Kidney glomerular epithelial cell (primary cell): ENCODE measurements at regions not wholly inside any gene's neighbourhood (a gene's known extent, or its start where the extent isn't known, plus 50 kb on each side); places are given as distances from the start of the nearest gene placed in this dataset.
"Not testable (repeated sequence)": the region's sequence is repeated elsewhere in the genome, so short reads cannot be mapped to it uniquely, and the experiment has no call there.

Source experiments
- DNase-seq: peaks from one replicate; lab custom pipeline; 2025; lab: John Stamatoyannopoulos, UW

DNA sequence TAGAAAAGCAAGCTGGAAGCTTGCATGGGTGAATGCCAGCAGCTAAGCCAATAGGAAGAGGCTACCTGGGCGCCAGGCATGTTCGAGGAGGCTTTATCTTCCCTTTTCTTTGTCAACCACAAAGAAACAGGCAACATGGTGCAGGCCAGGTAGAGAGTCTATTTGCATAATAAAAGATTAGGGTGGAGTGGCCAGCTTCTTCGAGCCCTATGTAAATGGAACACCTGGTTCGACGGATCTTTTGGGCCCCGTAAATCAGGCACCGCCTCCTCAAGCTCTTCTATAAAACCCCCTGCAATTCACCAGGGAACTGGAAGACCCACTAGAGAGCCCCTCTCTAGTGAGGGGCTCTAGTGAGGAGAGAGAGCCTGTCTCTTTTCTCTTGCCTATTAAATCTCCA lies 1106.2 kb upstream of the CELF2 start:
- DNase-seq = no peak

DNA sequence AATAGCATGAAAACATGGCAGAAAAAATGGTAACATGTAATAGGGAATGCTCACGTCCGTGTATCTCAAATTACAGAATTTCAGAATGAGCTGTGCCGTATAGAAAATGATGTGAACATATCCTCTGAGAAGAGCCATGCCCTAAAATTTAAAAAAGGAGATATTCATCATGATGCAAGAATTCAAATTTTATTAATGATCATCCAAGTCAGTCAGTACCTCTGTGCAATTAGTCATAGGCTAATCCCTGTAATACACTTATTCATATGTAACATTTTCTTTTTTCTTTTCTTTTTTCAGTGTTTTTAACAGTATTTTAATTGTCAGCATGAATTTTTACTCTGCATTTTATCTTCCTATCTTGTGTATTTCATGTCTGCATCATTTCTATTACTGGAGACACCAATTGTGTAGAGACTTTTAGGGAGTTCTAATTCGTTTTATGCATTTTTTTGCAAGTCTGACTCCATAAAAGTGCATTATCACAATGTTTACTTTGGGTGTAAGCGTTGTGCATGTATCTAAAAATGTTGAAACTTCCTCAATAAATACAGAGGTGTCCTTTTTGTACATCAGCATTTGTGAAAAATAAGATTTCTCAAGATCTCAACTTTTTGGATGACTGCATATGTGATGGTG lies 1103.7 kb upstream of the CELF2 start:
- DNase-seq = no peak

DNA sequence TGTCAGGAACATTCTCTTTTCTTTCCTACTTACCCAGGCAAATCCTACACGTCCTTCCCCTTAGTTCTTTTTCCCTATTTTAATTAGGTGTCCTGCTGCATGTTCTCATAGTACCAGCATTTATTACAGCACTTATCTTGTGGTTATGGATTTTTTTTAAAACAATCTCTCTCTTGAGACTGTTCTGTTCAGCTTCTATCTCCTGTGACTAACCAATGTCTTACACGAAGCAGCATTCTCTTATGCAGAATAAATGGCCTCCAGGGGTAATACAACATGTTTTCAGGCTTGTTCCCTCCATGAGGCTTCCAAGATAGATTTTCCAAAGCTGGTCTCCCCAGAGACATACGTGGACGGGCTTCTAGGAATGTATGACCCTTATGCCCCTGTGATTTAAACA lies 1096.1 kb upstream of the CELF2 start:
- DNase-seq = no peak

DNA sequence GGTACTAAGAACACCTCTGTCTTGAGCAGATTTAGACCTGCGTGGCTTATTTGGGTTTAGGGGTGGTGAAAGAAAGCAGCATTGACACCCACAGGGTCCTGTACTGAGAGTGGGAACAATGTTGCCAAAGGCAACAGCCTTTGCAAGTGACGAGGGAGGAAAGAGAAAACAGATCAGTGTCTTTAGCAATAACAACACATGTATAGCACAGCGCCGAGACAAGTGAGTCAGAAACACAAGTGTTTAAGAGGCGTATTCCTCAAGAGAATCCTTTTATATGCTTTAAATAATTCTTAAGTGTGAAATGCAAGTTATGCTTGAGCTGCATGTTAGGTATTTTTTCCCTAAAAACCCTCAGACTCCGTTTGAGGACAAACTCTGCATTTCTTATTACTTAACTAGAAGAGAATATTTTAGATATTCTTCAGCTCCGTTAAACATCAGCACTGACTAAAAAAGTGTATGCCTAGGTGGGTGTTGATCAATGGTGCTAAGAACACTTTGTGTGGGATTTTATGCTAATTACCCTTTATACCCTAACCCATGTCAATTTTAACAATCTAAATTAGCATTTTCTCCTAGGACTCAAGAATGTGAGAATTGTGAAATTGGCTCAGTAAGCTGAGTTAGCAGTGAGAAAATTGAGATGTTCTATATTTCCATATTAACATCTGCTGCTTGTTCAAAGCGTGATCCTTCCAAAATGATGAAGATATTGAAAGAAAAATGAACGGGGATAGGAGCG lies 1095.4 kb upstream of the CELF2 start:
- DNase-seq = no peak

DNA sequence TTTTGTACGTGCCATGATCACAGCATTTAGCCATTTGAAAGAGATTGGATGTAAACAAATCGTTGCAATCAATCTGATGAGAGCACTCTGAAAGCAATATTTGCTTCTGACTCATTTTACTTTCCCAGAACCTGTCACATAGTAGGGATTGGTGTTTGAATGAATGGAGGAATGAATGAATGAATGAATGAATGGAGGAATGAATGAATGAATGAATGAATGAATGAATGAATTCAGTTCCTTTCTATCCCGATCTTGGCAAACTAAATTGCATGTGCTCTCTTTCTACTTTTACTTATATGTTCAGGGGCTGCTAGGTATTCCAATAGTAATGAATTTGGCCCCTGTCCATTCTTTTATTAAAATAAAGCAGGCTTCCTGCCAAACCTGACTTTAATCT lies 1091.7 kb upstream of the CELF2 start:
- no peak for DNase-seq

DNA sequence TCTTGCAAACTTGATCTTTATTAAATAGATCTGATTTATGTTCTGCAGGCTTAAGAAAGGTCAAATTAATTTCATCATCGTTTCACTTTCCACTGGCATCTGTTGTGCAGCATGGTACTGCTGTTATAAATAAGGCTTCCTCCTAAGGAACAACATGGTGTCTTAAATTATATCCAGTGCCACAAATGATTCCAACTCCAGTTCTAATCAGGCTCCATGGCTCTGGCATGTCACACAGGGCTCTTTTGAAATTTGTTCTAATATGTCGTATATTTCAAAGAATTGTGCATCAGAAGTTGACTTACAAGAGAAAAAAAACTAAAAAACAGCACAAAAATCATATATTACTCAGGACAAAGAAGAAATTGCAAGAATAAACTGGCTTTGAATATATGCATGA lies 1090.8 kb upstream of the CELF2 start:
- no peak for DNase-seq

DNA sequence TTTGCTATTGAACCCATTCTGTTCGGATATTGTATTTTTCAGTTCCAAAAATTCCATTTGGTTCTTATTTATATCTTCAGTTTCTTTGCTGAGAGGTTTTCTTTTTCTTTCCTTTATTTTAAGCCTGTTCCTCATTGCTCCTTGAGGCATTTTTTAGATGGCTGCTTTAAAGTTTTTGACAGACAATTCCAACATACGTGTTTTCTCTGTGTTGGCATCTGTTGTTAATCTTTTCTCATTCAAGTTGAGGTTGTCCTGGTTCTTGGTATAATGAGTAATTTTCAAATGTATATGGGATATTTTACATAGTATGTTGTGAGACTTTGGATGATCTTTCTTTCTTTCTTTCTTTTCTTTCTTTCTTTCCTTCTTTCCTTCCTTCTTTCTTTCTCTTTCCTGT lies 1078.0 kb upstream of the CELF2 start:
- no peak for DNase-seq

DNA sequence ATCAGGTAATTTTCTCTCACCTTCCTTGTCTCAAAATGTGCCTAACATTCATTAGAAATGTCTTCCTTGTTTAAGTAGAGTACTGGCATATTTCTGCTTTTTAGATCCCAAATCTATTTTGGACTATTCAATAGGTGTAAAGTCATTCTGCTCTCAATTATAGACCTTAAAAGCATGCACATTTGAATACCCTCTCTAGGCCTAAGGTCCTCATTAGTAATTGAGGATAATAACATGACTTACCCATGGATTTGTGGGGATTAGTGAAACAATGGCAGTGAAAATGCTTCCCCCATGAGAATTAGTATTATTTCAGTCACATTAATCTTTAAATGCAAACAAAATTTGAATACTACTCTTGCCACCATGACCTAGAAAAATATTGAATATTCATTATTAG lies 1073.0 kb upstream of the CELF2 start:
- DNase-seq = no peak

DNA sequence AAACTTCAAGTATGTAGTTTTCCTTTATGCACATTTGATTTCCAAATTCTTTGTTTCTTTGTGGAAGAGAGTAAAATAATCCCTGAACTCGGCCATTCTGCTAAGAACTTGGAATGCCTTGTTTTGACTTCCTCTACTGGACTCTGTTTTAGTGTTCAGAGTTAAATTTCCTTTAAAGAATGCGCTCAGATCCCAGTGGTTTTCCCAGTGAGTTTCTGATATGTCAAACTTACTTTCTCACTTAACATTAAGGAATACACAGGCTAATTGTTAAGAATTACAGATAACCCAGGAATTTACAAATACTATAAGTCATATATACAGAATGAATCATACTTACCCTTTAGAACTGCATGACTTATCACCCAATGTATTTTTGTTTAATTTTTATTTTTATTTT lies 1067.6 kb upstream of the CELF2 start:
- no peak for DNase-seq

DNA sequence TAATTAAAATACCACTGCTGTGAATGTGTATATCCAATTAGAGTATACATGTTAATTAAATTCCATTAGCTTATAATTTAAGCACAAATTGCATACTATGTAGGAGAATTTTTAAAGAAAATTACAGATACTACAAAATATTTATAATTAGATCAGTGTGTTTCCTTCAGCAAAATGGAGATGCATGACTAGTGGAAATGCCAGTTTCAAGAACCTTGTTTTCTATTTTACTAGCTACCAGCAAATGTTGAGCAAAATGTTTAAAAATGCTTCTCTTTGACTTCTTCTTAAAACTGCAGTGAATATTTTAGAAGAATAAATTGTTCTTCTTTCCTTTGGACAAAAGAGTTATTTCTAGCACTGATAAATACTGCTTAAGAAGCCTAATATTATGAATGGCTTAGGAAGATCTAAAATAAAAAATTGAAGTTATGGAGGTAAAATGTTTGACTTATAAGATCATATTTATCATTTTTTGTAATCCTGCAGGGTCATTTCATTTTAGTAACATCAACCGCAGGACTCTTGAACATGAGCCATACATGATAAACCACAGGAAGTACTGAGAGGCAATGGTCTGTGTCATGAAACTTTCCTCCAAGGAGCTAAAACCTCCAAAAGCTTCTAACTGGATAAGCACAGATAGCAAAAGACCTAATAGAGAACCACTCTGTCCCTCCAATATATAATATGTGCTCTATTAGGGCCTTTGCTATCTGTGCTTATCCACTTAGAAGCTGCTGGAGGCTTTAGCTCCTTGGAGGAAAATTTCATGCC lies 1066.0 kb upstream of the CELF2 start:
- DNase-seq = no peak

DNA sequence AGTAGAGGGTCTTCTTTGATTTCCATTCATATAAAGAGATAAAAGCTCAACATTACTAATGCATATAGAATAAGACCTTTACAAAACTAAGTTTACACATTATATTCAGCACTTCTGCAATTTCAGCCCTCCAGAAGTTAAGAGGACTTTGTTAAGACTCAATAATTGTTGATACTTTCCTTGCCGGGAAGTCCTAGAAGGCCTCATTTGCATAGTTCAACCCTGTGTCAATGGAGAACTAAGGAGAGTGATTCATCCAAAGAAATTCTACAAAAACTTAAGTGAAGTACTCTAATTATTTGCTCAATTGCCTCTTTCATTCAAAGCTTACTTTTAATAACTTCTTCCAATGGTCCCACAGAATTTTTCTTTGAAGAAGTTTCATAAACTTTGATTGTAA lies 1060.3 kb upstream of the CELF2 start:
- no peak for DNase-seq

DNA sequence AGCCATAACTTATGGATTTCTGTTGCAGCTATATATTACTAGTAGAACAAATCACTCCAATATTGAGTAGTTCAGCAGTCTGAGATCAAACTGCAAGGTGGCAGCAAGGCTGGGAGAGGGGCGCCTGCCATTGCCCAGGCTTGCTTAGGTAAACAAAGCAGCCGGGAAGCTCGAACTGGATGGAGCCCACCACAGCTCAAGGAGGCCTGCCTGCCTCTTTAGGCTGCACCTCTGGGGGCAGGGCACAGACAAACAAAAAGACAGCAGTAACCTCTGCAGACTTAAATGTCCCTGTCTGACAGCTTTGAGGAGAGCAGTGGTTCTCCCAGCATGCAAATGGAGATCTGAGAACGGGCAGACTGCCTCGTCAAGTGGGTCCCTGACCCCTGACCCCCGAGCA lies 1059.8 kb upstream of the CELF2 start:
- not testable (repeated sequence) for DNase-seq

DNA sequence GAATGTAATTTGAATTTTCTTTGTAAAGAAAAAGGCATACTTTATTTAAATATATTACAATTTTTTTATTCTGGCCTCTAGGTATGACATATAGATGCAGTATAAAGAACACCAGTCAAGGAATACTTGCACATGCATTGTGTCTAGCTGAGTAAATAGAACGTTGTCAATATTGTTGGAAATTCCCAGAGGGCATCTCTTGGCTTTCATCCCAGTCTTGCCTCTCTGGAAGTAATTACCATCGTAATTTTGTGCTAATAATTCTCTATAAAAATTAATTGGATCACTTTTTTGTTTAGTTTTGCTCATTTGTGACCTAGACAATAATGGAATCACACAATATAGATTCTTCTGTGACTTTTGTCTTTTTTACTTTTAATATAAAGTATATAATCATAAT lies 1052.3 kb upstream of the CELF2 start:
- DNase-seq = no peak

DNA sequence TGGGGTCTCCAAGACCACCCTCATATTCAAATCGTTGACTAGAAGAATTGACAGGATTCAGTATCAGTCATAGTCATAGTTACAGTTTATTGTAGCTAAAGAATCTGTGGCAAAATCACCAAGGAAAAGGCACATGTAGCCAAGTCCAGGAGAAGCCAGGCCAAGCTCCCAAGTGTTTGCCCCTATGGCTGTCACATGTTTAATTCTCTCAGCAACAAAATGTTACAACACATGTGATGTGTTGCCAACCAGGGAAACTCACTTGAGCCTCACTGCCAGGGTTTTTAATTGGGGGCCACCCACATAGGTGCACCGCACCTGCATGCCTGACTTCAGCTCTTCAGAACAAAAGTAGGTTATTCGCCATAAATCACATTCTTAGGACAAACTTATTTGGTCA lies 1030.9 kb upstream of the CELF2 start:
- no peak for DNase-seq

DNA sequence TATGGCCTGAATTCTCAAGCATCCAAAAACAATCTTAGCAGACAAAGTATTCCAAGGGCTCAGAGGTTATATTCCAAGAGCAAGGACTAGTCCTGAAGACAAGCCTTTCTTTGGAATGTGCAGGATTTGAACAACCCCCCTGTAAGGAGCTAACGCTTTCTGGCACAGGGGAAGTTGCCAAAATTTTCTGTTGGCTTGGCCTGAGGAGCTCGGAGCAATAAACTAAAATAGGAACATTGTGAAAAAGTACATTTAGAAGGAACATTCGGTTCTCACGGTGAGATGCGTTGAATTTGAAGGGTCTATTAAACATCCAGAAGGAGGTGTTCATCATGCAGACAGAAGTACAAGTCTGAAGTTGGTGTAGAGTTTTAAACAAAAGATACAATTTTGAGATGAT lies 1030.5 kb upstream of the CELF2 start:
- no peak for DNase-seq

DNA sequence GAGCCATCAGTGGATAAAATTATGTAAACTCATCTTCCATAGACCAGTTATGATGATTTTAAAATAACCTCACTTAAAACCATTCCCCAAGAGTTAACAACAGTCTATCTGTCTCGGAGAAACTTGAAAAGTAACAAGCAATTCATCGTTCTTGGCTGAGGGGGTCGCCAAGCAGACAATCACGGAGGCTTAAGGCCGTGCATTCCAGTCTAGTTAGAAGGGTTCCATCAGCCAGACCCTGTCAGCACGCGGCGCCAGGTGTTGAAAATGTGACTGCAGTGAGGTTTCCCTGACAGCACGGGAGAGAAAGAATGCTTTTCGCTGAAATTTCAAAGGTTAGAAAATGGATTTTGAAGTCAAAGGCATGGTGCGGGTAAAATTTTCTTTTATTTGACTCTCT lies 1025.0 kb upstream of the CELF2 start:
- DNase-seq = no peak

DNA sequence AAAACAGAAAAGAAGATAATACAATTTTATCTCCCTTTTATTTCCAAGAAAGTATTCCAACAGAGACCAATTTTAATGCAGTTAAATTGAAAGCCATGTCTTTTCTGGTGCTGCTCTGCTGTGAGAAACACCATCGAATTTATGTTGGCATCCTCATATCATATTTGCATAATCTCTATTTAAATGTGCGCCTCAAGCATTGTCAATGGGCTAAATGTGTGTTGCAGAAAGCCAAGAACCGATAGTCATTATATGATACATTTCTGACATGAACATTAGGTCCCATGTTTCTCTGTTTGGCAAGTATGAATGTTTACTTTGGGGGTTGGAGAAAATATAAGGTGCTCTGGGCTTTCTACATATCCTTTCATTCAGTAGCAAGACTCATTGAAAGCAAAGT lies 1023.5 kb upstream of the CELF2 start:
- no peak for DNase-seq

DNA sequence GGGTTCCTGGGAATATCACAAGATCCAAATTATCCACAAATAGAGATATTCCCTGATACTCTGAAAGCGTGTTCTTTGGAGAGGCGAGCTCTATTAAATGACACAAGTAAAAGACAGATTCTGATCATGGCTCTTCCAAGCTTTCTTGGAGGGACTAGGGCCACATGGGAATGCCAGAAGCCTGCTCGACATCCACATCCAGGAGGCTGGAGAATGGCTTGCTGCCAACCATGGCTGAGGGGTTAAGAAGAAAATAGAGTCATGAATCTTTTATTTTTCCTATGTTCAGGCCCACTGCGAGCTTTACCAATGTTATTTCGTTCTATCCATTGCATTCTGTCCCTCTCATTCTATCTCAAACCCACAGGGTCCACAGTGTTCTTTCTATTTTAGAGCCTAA lies 1018.0 kb upstream of the CELF2 start:
- no peak for DNase-seq

DNA sequence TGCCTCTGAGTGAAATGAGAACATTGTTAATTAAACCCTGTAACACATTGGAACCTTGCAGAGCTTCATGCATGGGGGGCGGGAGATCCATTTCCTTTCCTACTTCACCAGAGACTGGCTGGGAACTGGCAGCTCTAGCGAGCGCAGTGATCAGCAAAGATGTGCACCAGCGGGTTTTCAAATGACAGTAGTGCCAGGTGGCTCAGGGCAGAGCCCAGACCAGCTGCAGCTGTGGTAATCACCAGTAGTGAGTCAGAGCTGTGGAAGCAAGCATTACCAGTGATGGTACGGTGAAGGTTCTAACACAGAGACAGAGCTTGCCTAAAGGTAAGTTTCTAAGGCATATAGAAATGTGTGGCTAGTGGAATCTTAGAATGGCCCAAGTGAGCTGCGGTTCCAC lies 1009.7 kb upstream of the CELF2 start:
- no peak for DNase-seq

DNA sequence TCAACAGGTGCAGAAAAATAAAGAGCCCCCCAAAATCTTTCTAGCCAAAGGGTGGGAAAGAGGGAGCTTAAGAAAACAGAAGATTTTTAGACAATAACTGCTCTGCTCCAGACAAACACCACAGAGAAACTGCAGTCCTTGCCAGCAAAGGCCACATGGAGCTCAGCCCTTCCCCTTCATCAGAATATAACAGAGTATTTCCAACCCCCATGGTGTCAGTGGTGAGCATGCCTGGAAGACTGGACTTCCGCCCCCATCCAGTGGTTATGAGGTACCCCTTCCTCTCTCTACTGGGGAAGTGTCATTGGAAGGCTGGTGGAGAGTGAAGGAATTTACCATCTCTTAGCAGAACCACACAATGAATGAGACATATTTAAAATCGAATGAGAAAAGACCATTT lies 1007.3 kb upstream of the CELF2 start:
- no peak for DNase-seq

DNA sequence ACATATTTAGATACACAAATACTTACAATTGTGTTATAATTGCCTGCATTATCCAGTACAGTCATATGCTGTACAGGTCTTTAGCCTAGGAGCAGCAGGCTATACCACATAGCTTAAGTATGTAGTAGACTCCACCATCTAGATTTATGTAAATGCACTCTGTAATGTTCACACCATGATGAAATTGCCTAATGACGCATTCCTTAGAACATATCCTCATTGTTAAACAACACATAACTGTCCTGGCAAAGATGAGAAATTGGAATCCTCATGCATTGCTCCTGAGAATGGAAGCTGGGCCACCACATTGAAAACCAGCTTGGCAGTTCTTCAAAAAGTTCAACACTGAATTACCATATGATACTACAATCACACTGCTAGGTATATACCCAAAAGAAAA lies 1002.8 kb upstream of the CELF2 start:
- DNase-seq = no peak

DNA sequence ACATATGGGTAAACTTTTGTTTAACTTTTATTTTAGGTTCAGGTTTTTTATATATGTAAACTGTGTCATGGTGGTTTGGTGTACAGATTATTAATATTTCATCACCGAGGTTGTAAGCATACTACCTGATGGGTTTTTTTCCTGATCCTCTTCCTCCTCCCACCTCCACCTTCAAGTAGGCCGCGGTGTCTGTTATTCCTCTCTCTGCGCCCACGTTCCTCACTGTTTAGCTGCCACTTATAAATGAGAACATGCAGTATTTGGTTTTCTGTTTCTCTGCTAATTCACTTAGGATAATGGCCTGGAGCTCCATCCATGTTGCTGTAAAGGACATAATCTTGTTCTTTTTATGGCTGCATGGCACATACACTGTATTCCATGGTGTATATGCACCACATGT lies 1000.0 kb upstream of the CELF2 start:
- no peak for DNase-seq

DNA sequence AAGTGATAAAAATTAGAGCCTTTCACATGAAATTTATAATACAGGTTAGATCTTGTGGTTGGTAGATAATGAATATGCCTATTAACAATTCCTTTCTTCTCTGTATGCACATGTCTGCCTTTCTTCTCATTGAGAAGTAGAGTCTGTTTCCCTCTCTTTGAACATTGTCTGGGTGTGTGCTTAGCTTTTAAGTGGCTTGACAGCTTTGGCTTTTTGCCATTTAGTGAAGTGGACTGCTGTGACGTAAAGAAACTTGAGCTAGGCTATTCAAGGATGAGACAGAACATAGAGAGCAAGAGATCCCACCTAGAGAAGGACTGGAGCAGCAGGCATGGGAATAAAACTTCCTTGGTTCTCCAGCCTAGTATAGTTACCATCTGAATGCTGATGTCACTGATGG lies 996.7 kb upstream of the CELF2 start:
- no peak for DNase-seq
